ENCODE measurements at regions not wholly inside any gene's neighbourhood (a gene's known extent, or its start where the extent isn't known, plus 50 kb on each side); places are given as distances from the start of the nearest gene placed in this dataset.

DNA sequence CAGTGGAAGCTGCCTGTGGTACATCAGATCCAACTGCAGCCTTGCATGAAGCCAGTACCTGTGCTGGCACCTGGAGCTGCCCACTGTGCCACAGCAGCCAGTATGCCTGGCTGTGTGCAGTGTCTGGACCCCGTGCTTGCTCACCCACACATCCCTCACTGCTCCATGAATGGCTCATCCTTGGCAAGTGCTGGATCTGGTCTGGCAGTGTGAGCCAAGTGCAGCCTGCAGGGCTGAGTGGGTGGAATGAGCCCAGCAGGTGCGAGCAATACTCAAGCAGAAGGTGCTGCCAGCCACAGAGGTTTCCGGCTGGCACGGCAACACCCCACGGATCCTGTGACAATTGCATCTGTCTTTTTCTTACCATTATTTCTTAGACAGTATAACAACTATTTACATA lies 488.2 kb upstream of the ROBO2 start:
- TF ChIP-seq SIN3A (IDR thresholded peaks at IDR 0.05; ENCODE audit: borderline replicate concordance, insufficient read depth, low read length) (no peak), FOXP2 (optimal IDR thresholded peaks at IDR 0.05; ENCODE audit: borderline replicate concordance, extremely low read depth, extremely low read length, insufficient read depth) (no peak), TAF1 (IDR thresholded peaks at IDR 0.05; ENCODE audit: borderline replicate concordance, insufficient read depth, low read length) (no peak), POLR2AphosphoS5 (IDR thresholded peaks at IDR 0.05; ENCODE audit: low read depth, low read length) (no peak)
- TF ChIP-seq, protein P1, sequence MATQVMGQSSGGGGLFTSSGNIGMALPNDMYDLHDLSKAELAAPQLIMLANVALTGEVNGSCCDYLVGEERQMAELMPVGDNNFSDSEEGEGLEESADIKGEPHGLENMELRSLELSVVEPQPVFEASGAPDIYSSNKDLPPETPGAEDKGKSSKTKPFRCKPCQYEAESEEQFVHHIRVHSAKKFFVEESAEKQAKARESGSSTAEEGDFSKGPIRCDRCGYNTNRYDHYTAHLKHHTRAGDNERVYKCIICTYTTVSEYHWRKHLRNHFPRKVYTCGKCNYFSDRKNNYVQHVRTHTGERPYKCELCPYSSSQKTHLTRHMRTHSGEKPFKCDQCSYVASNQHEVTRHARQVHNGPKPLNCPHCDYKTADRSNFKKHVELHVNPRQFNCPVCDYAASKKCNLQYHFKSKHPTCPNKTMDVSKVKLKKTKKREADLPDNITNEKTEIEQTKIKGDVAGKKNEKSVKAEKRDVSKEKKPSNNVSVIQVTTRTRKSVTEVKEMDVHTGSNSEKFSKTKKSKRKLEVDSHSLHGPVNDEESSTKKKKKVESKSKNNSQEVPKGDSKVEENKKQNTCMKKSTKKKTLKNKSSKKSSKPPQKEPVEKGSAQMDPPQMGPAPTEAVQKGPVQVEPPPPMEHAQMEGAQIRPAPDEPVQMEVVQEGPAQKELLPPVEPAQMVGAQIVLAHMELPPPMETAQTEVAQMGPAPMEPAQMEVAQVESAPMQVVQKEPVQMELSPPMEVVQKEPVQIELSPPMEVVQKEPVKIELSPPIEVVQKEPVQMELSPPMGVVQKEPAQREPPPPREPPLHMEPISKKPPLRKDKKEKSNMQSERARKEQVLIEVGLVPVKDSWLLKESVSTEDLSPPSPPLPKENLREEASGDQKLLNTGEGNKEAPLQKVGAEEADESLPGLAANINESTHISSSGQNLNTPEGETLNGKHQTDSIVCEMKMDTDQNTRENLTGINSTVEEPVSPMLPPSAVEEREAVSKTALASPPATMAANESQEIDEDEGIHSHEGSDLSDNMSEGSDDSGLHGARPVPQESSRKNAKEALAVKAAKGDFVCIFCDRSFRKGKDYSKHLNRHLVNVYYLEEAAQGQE (IDR thresholded peaks at IDR 0.05; ENCODE audit: insufficient read depth in 1 of 2, low read depth in 2 of 2, low read length in 2 of 2) = no peak

DNA sequence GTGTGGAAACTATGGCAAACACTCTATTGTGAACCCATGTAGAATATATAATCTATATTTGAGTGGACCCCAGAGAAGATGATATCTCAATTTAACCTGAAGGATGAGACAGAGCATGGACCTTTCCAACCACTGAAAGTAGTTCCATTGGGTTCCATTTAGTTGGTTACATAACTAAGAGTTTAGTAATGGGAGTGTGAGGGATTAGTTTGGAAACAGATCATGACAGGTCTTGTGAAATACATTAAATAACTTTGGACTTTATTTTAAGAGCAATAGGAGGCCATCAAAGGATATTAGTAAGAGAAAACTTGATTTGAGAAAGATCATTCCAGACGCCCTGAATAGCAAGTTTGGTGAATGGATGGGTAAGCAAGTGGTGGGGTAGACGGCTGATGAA lies 487.2 kb upstream of the ROBO2 start:
- TF ChIP-seq FOXP2 (optimal IDR thresholded peaks at IDR 0.05; ENCODE audit: borderline replicate concordance, extremely low read depth, extremely low read length, insufficient read depth) (no peak), POLR2AphosphoS5 (IDR thresholded peaks at IDR 0.05; ENCODE audit: low read depth, low read length) (no peak), TAF1 (IDR thresholded peaks at IDR 0.05; ENCODE audit: borderline replicate concordance, insufficient read depth, low read length) (no peak), SIN3A (IDR thresholded peaks at IDR 0.05; ENCODE audit: borderline replicate concordance, insufficient read depth, low read length) (no peak)
- TF ChIP-seq, protein P1 (IDR thresholded peaks at IDR 0.05; ENCODE audit: insufficient read depth in 1 of 2, low read depth in 2 of 2, low read length in 2 of 2) = no peak

DNA sequence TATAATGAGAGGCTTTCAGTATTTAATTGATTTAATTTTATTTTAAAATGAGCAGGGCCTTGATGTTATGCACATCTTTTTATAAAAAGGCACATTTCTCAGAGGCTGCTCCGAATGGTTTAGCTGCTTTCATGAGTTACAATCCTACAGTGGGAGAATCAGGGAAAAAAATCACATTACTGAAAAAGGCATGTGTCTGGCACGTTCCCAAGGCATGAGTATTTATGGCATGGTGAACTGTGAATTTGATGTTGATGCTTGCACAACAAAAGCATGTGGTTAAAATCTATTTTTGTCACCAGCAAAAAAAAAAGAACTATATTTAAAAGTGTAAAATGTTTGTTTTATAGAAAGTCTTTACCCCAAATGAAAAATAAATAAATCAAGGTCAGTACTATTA lies 485.2 kb upstream of the ROBO2 start:
- TF ChIP-seq, protein P1 (IDR thresholded peaks at IDR 0.05; ENCODE audit: insufficient read depth in 1 of 2, low read depth in 2 of 2, low read length in 2 of 2) = no peak
- no peak for TF ChIP-seq FOXP2 (optimal IDR thresholded peaks at IDR 0.05; ENCODE audit: borderline replicate concordance, extremely low read depth, extremely low read length, insufficient read depth)
- TF ChIP-seq TAF1 (IDR thresholded peaks at IDR 0.05; ENCODE audit: borderline replicate concordance, insufficient read depth, low read length) = no peak
- TF ChIP-seq SIN3A (IDR thresholded peaks at IDR 0.05; ENCODE audit: borderline replicate concordance, insufficient read depth, low read length) = no peak

DNA sequence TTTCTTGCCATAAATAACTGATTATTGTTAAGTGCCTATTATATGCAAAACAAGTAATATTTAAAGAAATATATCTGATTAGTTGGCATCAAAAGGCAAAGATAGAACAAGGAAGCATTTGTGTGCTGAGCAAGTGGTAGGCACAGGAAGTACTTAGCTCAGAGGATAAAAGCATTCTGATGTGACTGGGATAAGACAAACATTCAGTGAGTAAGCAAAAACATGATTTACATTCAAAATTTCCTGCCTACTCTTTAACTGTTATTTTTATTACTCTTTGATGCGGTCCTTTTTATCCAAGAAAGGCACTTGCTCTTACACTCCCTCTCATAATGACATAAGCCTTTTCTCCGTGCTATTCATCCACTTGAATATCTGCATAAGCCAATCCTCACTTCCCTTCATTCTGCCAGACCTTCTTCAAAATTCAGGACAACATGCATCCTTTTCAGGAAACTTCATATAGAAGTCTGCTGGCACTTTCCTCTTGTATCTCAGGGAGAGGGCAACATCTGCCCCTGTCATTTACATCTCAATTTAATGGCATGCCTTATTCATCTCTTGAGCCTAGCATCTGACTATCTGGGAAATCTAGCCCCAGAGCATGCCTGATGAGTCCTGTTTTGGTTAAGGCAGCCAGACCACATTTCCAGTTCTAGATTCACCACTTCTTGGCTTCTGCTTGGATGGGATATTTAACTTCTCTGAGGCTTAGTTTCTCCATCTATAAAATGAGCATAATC lies 478.2 kb upstream of the ROBO2 start:
- no peak for TF ChIP-seq FOXP2 (optimal IDR thresholded peaks at IDR 0.05; ENCODE audit: borderline replicate concordance, extremely low read depth, extremely low read length, insufficient read depth)
- no peak for TF ChIP-seq TAF1 (IDR thresholded peaks at IDR 0.05; ENCODE audit: borderline replicate concordance, insufficient read depth, low read length)
- no peak for TF ChIP-seq POLR2AphosphoS5 (IDR thresholded peaks at IDR 0.05; ENCODE audit: low read depth, low read length)
- no peak for TF ChIP-seq SIN3A (IDR thresholded peaks at IDR 0.05; ENCODE audit: borderline replicate concordance, insufficient read depth, low read length)

DNA sequence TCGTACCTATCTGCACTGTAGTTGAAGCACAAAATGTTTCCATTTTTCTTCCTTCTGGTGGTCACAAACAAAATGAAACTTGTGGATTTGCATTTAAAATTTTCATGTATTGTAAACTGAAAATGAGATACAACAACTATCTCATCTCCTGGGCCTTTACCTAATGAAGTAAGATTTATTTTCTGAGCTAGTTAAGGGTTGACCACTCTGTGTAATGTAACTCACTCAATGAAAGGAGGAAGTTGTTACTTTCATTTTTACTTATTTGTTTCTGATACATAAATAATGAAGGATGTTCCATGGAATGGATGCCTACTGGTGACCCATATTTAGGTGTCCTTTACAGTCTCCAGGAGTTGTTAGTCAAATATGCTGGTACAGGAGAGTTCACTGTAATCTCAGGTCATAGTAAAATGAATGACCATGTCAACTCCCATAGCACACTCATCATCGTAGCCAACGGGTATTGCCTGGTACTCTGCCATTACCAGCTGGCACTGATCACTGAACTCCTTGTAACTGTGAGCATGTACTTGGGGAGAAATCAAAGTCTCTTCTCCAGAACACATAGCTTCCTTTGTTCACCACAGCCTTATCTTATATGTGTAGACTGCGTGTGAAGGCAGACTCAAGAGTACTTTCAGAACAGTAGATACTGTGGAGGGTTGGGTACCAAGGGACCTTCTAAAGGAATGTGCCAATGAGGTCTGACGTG lies 474.2 kb upstream of the ROBO2 start:
- no peak for TF ChIP-seq TAF1 (IDR thresholded peaks at IDR 0.05; ENCODE audit: borderline replicate concordance, insufficient read depth, low read length)
- no peak for TF ChIP-seq FOXP2 (optimal IDR thresholded peaks at IDR 0.05; ENCODE audit: borderline replicate concordance, extremely low read depth, extremely low read length, insufficient read depth)
- no peak for TF ChIP-seq POLR2AphosphoS5 (IDR thresholded peaks at IDR 0.05; ENCODE audit: low read depth, low read length)
- TF ChIP-seq, protein P1 (IDR thresholded peaks at IDR 0.05; ENCODE audit: insufficient read depth in 1 of 2, low read depth in 2 of 2, low read length in 2 of 2) = no peak
- TF ChIP-seq SIN3A (IDR thresholded peaks at IDR 0.05; ENCODE audit: borderline replicate concordance, insufficient read depth, low read length) = no peak
